Thyroid gland (tissue), 4 donors: ENCODE measurements at regions not wholly inside any gene's neighbourhood (a gene's known extent, or its start where the extent isn't known, plus 50 kb on each side); places are given as distances from the start of the nearest gene placed in this dataset.

Source experiments
- CTCF ChIP-seq, 6 experiments: fragments of 200-600 bp in 3 of 6; fragments of 450-650 bp in 3 of 6; sonication (generic) in 3 of 6; IDR thresholded peaks; one replicate each; pipeline ENCODE4 v1.5.1; 2016 to 2019; ENCODE audit warnings: antibody characterized with exemption in 6 of 6, mild to moderate bottlenecking in 2 of 6, inconsistent platforms in 1 of 6, moderate library complexity in 1 of 6
- POLR2A ChIP-seq, 2 donors: fragments of 450-650 bp; IDR thresholded peaks; one replicate each; pipeline ENCODE4 v1.6.1; 2017; ENCODE audit warnings: antibody characterized with exemption in 2 of 2, mild to moderate bottlenecking in 2 of 2, moderate library complexity in 1 of 2

- TF ChIP-seq CTCF (IDR thresholded peaks at IDR 0.05) (no peak), POLR2A (IDR thresholded peaks at IDR 0.05) (no peak)
Measured at GRCh38 chr16:7271486-7271885, 61.2 kb upstream of the RBFOX1 start.
